Neutrophil (primary cell): ENCODE measurements at regions not wholly inside any gene's neighbourhood (a gene's known extent, or its start where the extent isn't known, plus 50 kb on each side); places are given as distances from the start of the nearest gene placed in this dataset.

Experiments
- H3K27ac ChIP-seq: fragments of 200-600 bp; sonication (generic); 2 replicates; pipeline ENCODE4 v1.5.1; 2016; ENCODE audit warnings: mild to moderate bottlenecking, moderate library complexity
- H3K27me3 ChIP-seq: fragments of 200-600 bp; sonication (generic); 2 replicates; pipeline ENCODE4 v1.6.0; 2016; ENCODE audit warnings: mild to moderate bottlenecking
- H3K36me3 ChIP-seq: fragments of 200-600 bp; sonication (generic); 2 replicates; pipeline ENCODE4 v1.5.1; 2017
- H3K4me1 ChIP-seq, 2 experiments: fragments of 200-600 bp in 1 of 2; sonication (generic) in 1 of 2; 1 replicate in 1 of 2; 2 replicates in 1 of 2; pipeline versions ENCODE4 v1.5.1 to v1.6.1; 2013 to 2016; ENCODE audit warnings: low read depth in 1 of 2, low read length in 1 of 2, mild to moderate bottlenecking in 1 of 2, moderate library complexity in 1 of 2; ENCODE audit not compliant: control insufficient read depth in 1 of 2, insufficient read depth in 1 of 2
- H3K4me3 ChIP-seq, 2 experiments: fragments of 200-600 bp in 1 of 2; sonication (generic) in 1 of 2; 1 replicate in 1 of 2; 2 replicates in 1 of 2; pipeline ENCODE4 v1.5.1; 2013 to 2016; ENCODE audit warnings: low read depth in 1 of 2, low read length in 1 of 2, mild to moderate bottlenecking in 1 of 2, moderate library complexity in 1 of 2
- H3K9me3 ChIP-seq: fragments of 200-600 bp; sonication (generic); 2 replicates; pipeline ENCODE4 v1.5.1; 2016
- CTCF ChIP-seq: fragments of 200-600 bp; sonication (generic); IDR thresholded peaks from 2 replicates; pipeline ENCODE4 v1.5.1; 2016; ENCODE audit warnings: antibody characterized with exemption

GRCh38 chr6:120675886-120676285, 658.4 kb downstream of the TBC1D32 start:
- Histone ChIP-seq H3K27me3 (no peaks in the 10 kb centered on the region), H3K27ac (no peak overlapping the region), H3K4me3 (no peak overlapping the region), H3K36me3 (no peaks in the 10 kb centered on the region), H3K9me3 (no peaks in the 10 kb centered on the region), H3K4me1 (no peaks in the 10 kb centered on the region)
- TF ChIP-seq CTCF, result no peak

GRCh38 chr6:120671519-120671918, 662.8 kb downstream of the TBC1D32 start:
- Histone ChIP-seq H3K27ac (no peak overlapping the region), H3K9me3 (no peaks in the 10 kb centered on the region), H3K36me3 (no peaks in the 10 kb centered on the region), H3K27me3 (no peaks in the 10 kb centered on the region), H3K4me1 (no peaks in the 10 kb centered on the region), H3K4me3 (no peak overlapping the region)
- no peak for TF ChIP-seq CTCF

GRCh38 chr6:120652506-120652905, 681.8 kb downstream of the TBC1D32 start:
- no peaks in the 10 kb centered on the region for H3K27me3 ChIP-seq
- no peak for TF ChIP-seq CTCF
- H3K4me3 ChIP-seq, result no peak overlapping the region
- H3K36me3 ChIP-seq, result no peaks in the 10 kb centered on the region
- no peaks in the 10 kb centered on the region for H3K9me3 ChIP-seq
- no peak overlapping the region for H3K27ac ChIP-seq
- H3K4me1 ChIP-seq, result no peaks in the 10 kb centered on the region

GRCh38 chr6:120648713-120649112, 685.6 kb downstream of the TBC1D32 start:
- Histone ChIP-seq H3K4me1 (no peaks in the 10 kb centered on the region), H3K27me3 (no peaks in the 10 kb centered on the region), H3K36me3 (no peaks in the 10 kb centered on the region), H3K4me3 (no peak overlapping the region), H3K9me3 (no peaks in the 10 kb centered on the region), H3K27ac (no peak overlapping the region)
- no peak for TF ChIP-seq CTCF

- Histone ChIP-seq H3K36me3 (no peaks in the 10 kb centered on the region), H3K27me3 (no peaks in the 10 kb centered on the region), H3K9me3 (no peaks in the 10 kb centered on the region), H3K4me1 (no peaks in the 10 kb centered on the region), H3K27ac (no peak overlapping the region), H3K4me3 (no peak overlapping the region)
- no peak for TF ChIP-seq CTCF
Measured at GRCh38 chr6:120646101-120646500, 688.2 kb downstream of the TBC1D32 start.

- Histone ChIP-seq H3K9me3 (no peaks in the 10 kb centered on the region), H3K36me3 (no peaks in the 10 kb centered on the region), H3K27me3 (no peaks in the 10 kb centered on the region), H3K4me1 (no peaks in the 10 kb centered on the region), H3K4me3 (no peak overlapping the region), H3K27ac (no peak overlapping the region)
- no peak for TF ChIP-seq CTCF
Measured at GRCh38 chr6:120632975-120633374, 701.3 kb downstream of the TBC1D32 start.
